ENCODE measurements at regions not wholly inside any gene's neighbourhood (a gene's known extent, or its start where the extent isn't known, plus 50 kb on each side); places are given as distances from the start of the nearest gene placed in this dataset.

DNA sequence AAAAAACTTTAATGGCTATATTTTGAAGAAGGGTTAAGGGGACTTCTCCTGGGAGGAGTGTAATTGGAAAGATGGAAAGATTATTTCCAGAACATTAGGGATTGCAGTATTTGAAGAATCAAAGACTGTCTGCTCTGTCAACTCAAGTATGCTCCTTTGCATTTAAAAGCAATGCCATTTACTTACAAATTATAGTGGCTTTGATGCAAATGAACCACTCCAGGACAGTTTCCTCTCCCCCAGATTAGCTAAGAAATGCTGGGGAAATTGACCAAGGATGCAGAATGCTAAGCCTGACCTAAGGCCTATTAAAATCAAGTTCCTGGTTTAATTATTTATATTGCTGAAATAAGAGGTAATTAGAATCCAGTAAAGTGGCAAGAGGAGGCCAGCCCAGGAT lies 110.5 kb upstream of the CAMK1G start:
- H4K5ac ChIP-seq (ENCODE audit: low read length) = no peak overlapping the region
- no peak overlapping the region for H3K56ac ChIP-seq (ENCODE audit: low read length)
- DNase-seq = no peak
- no peak overlapping the region for H2BK5ac ChIP-seq (ENCODE audit: low read length)
- no peak overlapping the region for H4K8ac ChIP-seq (ENCODE audit: low read depth, low read length)
- no peaks in the 10 kb centered on the region for H3K36me3 ChIP-seq (ENCODE audit: control insufficient read depth, insufficient read depth, low read length)
- no peak overlapping the region for H2AK5ac ChIP-seq (ENCODE audit: low read length)
- H3K4me2 ChIP-seq (ENCODE audit: low read length) = no peak overlapping the region
- H3K79me1 ChIP-seq (ENCODE audit: low read length) = no peaks in the 10 kb centered on the region
- H3K4me1 ChIP-seq (ENCODE audit: control insufficient read depth, low read depth, low read length) = no peaks in the 10 kb centered on the region
- no peak overlapping the region for H3K18ac ChIP-seq (ENCODE audit: low read length)
- H3K79me2 ChIP-seq (ENCODE audit: control insufficient read depth, insufficient read depth, low read length) = no peaks in the 10 kb centered on the region
- no peaks in the 10 kb centered on the region for H3K27me3 ChIP-seq (ENCODE audit: insufficient read depth, low read length, poor library complexity)
- no peak overlapping the region for H2BK15ac ChIP-seq (replicated peaks; ENCODE audit: low read depth)
- no peak overlapping the region for H3K9ac ChIP-seq (ENCODE audit: low read length)
- H2BK120ac ChIP-seq (ENCODE audit: low read depth, low read length) = no peak overlapping the region
- no peak overlapping the region for H3K4me3 ChIP-seq (ENCODE audit: low read length)
- no peak overlapping the region for H3K27ac ChIP-seq (ENCODE audit: low read depth, low read length)
- no peak overlapping the region for H3K23ac ChIP-seq (ENCODE audit: low read length)
- H3K4ac ChIP-seq (ENCODE audit: low read depth, low read length) = no peak overlapping the region

DNA sequence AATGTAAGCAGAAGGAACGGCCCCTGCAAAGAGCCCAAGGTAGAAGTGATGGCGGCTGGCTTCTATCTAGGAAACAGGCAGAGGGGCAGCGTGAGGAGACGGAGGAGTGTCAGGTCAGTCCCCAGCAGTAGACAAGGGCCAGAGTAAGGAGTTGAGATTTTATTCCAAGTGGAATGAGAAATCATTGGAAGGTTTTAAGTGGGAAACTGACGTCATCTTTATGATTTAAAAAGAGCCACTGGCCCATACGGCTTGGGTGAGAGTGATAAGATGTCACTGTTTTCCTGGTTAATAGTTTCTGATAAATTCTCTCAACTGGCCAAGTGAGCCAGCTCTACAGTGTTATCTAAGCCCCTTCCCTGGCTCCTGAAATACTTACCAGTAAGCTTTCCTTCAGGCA lies 103.2 kb upstream of the CAMK1G start:
- no peak overlapping the region for H3K18ac ChIP-seq (ENCODE audit: low read length)
- no peaks in the 10 kb centered on the region for H3K27me3 ChIP-seq (ENCODE audit: insufficient read depth, low read length, poor library complexity)
- H3K4me3 ChIP-seq (ENCODE audit: low read length) = no peak overlapping the region
- H3K56ac ChIP-seq (ENCODE audit: low read length) = no peak overlapping the region
- H3K79me2 ChIP-seq (ENCODE audit: control insufficient read depth, insufficient read depth, low read length) = no peaks in the 10 kb centered on the region
- no peak overlapping the region for H2BK5ac ChIP-seq (ENCODE audit: low read length)
- H3K23ac ChIP-seq (ENCODE audit: low read length) = no peak overlapping the region
- no peak overlapping the region for H4K5ac ChIP-seq (ENCODE audit: low read length)
- H3K9ac ChIP-seq (ENCODE audit: low read length) = no peak overlapping the region
- no peak overlapping the region for H2AK5ac ChIP-seq (ENCODE audit: low read length)
- H3K27ac ChIP-seq (ENCODE audit: low read depth, low read length) = no peak overlapping the region
- no peak overlapping the region for H3K4me2 ChIP-seq (ENCODE audit: low read length)
- no CpG with 5 or more reads among the region's 6 CpGs for WGBS (ENCODE audit: extremely low coverage, insufficient coverage, low lambda C conversion rate)
- no peaks in the 10 kb centered on the region for H3K36me3 ChIP-seq (ENCODE audit: control insufficient read depth, insufficient read depth, low read length)
- H2BK120ac ChIP-seq (ENCODE audit: low read depth, low read length) = no peak overlapping the region
- no peak for DNase-seq
- H2BK15ac ChIP-seq (replicated peaks; ENCODE audit: low read depth) = no peak overlapping the region
- H3K4ac ChIP-seq (ENCODE audit: low read depth, low read length) = no peak overlapping the region
- no peak overlapping the region for H4K8ac ChIP-seq (ENCODE audit: low read depth, low read length)
- peaks cover 7% of the 10 kb centered on the region for H3K4me1 ChIP-seq (ENCODE audit: control insufficient read depth, low read depth, low read length)
- no peaks in the 10 kb centered on the region for H3K79me1 ChIP-seq (ENCODE audit: low read length)

DNA sequence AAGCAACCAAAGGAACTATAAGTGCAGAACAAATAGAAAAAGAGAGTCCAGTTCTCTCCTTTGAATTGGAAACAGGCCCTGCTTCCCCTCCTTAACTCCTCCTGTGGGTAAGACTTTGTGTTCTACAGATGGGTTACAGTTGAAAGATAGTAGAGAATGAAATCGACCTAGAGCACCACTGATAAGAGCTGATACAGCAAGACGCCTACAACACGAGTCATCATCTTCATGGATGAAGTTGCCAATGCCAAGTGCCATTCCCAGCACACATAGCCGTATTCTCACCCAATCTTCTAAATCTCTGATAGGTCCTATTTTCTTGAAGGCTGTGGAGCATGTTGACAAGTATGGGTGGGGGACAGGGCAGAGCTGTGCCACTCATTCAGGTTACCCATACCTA lies 99.8 kb upstream of the CAMK1G start:
- Histone ChIP-seq H3K4me2 (ENCODE audit: low read length) (no peak overlapping the region), H3K4me3 (ENCODE audit: low read length) (no peak overlapping the region), H3K4me1 (ENCODE audit: control insufficient read depth, low read depth, low read length) (peaks cover 7% of the 10 kb centered on the region), H3K4ac (ENCODE audit: low read depth, low read length) (no peak overlapping the region), H3K36me3 (ENCODE audit: control insufficient read depth, insufficient read depth, low read length) (no peaks in the 10 kb centered on the region), H3K56ac (ENCODE audit: low read length) (no peak overlapping the region), H2BK120ac (ENCODE audit: low read depth, low read length) (no peak overlapping the region), H2BK5ac (ENCODE audit: low read length) (no peak overlapping the region), H2BK15ac (replicated peaks; ENCODE audit: low read depth) (no peak overlapping the region), H3K27me3 (ENCODE audit: insufficient read depth, low read length, poor library complexity) (no peaks in the 10 kb centered on the region), H3K9ac (ENCODE audit: low read length) (no peak overlapping the region), H3K27ac (ENCODE audit: low read depth, low read length) (peak overlapping the region; percentile 2), H3K79me1 (ENCODE audit: low read length) (no peaks in the 10 kb centered on the region), H3K18ac (ENCODE audit: low read length) (no peak overlapping the region), H4K5ac (ENCODE audit: low read length) (no peak overlapping the region), H3K79me2 (ENCODE audit: control insufficient read depth, insufficient read depth, low read length) (no peaks in the 10 kb centered on the region), H4K8ac (ENCODE audit: low read depth, low read length) (no peak overlapping the region), H3K23ac (ENCODE audit: low read length) (no peak overlapping the region), H2AK5ac (ENCODE audit: low read length) (no peak overlapping the region)
- DNase-seq = peak; percentile 68
- no CpG with 5 or more reads among the region's 4 CpGs for WGBS (ENCODE audit: extremely low coverage, insufficient coverage, low lambda C conversion rate)

DNA sequence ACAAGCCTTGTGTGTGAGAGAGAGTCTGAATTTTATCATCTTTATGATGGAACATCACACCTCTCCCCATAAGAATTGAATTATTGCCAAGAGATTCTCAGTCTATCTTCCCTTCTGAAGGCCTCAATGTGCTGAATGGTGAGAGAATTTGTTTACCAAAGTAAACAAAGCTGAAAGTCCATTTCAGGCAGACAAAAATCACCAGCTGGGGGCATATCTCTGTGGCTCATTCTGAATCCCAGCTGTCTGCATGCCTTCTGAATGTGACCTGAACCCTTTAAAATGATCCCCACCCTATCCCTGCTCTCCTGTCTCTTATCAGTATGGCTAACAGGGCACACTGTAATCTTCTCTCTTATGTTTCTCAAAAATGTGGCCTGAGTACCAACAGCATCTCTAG lies 99.1 kb upstream of the CAMK1G start:
- Histone ChIP-seq H3K18ac (ENCODE audit: low read length) (no peak overlapping the region), H2AK5ac (ENCODE audit: low read length) (no peak overlapping the region), H3K4me3 (ENCODE audit: low read length) (no peak overlapping the region), H3K4me1 (ENCODE audit: control insufficient read depth, low read depth, low read length) (peaks cover 7% of the 10 kb centered on the region), H2BK5ac (ENCODE audit: low read length) (no peak overlapping the region), H3K23ac (ENCODE audit: low read length) (no peak overlapping the region), H3K4me2 (ENCODE audit: low read length) (no peak overlapping the region), H2BK15ac (replicated peaks; ENCODE audit: low read depth) (no peak overlapping the region), H4K5ac (ENCODE audit: low read length) (no peak overlapping the region), H3K27ac (ENCODE audit: low read depth, low read length) (no peak overlapping the region), H3K27me3 (ENCODE audit: insufficient read depth, low read length, poor library complexity) (no peaks in the 10 kb centered on the region), H3K4ac (ENCODE audit: low read depth, low read length) (no peak overlapping the region), H4K8ac (ENCODE audit: low read depth, low read length) (no peak overlapping the region), H3K79me1 (ENCODE audit: low read length) (no peaks in the 10 kb centered on the region), H3K9ac (ENCODE audit: low read length) (no peak overlapping the region), H3K79me2 (ENCODE audit: control insufficient read depth, insufficient read depth, low read length) (no peaks in the 10 kb centered on the region), H3K56ac (ENCODE audit: low read length) (peak overlapping the region; percentile 10), H3K36me3 (ENCODE audit: control insufficient read depth, insufficient read depth, low read length) (no peaks in the 10 kb centered on the region), H2BK120ac (ENCODE audit: low read depth, low read length) (no peak overlapping the region)
- DNase-seq = peak; percentile 22

DNA sequence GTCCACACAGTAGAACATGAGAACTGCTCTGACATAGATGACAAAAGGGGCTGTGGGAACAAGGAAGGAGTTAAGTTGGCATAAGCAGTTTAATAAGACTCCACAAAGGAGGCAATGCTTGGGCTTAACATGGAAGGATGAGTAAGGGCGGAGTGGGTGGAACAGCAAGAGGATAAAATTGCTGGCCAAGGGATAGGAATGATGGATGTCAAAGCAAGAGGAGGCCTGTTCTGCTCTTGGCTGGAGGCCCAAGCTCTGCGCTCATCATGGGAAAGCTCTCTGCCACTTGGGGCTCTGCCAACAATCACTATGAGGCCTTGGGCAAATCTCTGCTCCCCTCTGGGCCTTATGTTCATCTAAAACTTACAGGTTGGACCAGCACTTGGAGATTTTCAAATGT lies 98.3 kb upstream of the CAMK1G start:
- no peak overlapping the region for H2BK5ac ChIP-seq (ENCODE audit: low read length)
- WGBS (ENCODE audit: extremely low coverage, insufficient coverage, low lambda C conversion rate) = no CpG with 5 or more reads among the region's 2 CpGs
- peak overlapping the region; percentile 88 for H2AK5ac ChIP-seq (ENCODE audit: low read length)

DNA sequence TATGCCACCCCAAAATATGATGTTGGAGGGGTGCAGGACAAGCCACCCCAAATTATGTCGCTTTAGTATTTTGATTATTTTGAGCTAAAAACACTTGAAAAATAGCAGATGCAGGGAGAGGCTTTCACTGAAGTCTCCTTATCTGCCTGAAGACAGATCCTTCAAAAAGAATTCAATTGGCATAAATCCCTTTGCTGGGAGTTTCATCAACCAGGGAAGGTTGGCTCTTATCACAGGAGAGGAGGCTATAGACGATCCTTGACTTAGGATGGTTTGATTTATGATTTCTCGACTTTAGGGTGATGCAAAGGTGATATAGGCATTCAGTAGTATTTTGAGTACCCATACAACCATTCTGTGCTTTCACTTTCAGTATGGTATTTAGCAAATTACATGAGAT lies 97.8 kb upstream of the CAMK1G start:
- Histone ChIP-seq H2BK15ac (replicated peaks; ENCODE audit: low read depth) (no peak overlapping the region), H3K36me3 (ENCODE audit: control insufficient read depth, insufficient read depth, low read length) (no peaks in the 10 kb centered on the region), H2AK5ac (ENCODE audit: low read length) (no peak overlapping the region), H3K27me3 (ENCODE audit: insufficient read depth, low read length, poor library complexity) (no peaks in the 10 kb centered on the region), H2BK5ac (ENCODE audit: low read length) (no peak overlapping the region), H3K18ac (ENCODE audit: low read length) (no peak overlapping the region), H3K4me1 (ENCODE audit: control insufficient read depth, low read depth, low read length) (peaks cover 13% of the 10 kb centered on the region), H3K27ac (ENCODE audit: low read depth, low read length) (no peak overlapping the region), H3K56ac (ENCODE audit: low read length) (no peak overlapping the region), H3K79me1 (ENCODE audit: low read length) (no peaks in the 10 kb centered on the region), H3K79me2 (ENCODE audit: control insufficient read depth, insufficient read depth, low read length) (no peaks in the 10 kb centered on the region), H4K8ac (ENCODE audit: low read depth, low read length) (no peak overlapping the region), H3K9ac (ENCODE audit: low read length) (no peak overlapping the region), H3K4me2 (ENCODE audit: low read length) (no peak overlapping the region), H3K4ac (ENCODE audit: low read depth, low read length) (no peak overlapping the region), H4K5ac (ENCODE audit: low read length) (no peak overlapping the region), H3K23ac (ENCODE audit: low read length) (no peak overlapping the region), H3K4me3 (ENCODE audit: low read length) (no peak overlapping the region), H2BK120ac (ENCODE audit: low read depth, low read length) (no peak overlapping the region)
- DNase-seq = no peak
- no CpG with 5 or more reads among the region's 3 CpGs for WGBS (ENCODE audit: extremely low coverage, insufficient coverage, low lambda C conversion rate)

More for the DNA sequence above, 98.3 kb upstream of the CAMK1G start:
- Histone ChIP-seq H3K4ac (ENCODE audit: low read depth, low read length) (peak overlapping the region; percentile 72), H3K79me2 (ENCODE audit: control insufficient read depth, insufficient read depth, low read length) (no peaks in the 10 kb centered on the region), H3K56ac (ENCODE audit: low read length) (no peak overlapping the region), H4K8ac (ENCODE audit: low read depth, low read length) (no peak overlapping the region), H2BK120ac (ENCODE audit: low read depth, low read length) (peak overlapping the region; percentile 51), H3K27me3 (ENCODE audit: insufficient read depth, low read length, poor library complexity) (no peaks in the 10 kb centered on the region), H2BK15ac (replicated peaks; ENCODE audit: low read depth) (no peak overlapping the region), H3K4me3 (ENCODE audit: low read length) (no peak overlapping the region), H3K79me1 (ENCODE audit: low read length) (no peaks in the 10 kb centered on the region), H3K4me1 (ENCODE audit: control insufficient read depth, low read depth, low read length) (peaks cover 11% of the 10 kb centered on the region), H3K18ac (ENCODE audit: low read length) (peak overlapping the region; percentile 70), H3K27ac (ENCODE audit: low read depth, low read length) (no peak overlapping the region), H4K5ac (ENCODE audit: low read length) (no peak overlapping the region), H3K4me2 (ENCODE audit: low read length) (no peak overlapping the region), H3K9ac (ENCODE audit: low read length) (no peak overlapping the region), H3K23ac (ENCODE audit: low read length) (no peak overlapping the region), H3K36me3 (ENCODE audit: control insufficient read depth, insufficient read depth, low read length) (no peaks in the 10 kb centered on the region)
- DNase-seq = no peak
